GM21423 (cell line): ENCODE measurements at regions not wholly inside any gene's neighbourhood (a gene's known extent, or its start where the extent isn't known, plus 50 kb on each side); places are given as distances from the start of the nearest gene placed in this dataset.
"Not testable (repeated sequence)": the region's sequence is repeated elsewhere in the genome, so short reads cannot be mapped to it uniquely, and the experiment has no call there.

Experiments used
- ATAC-seq: cut with Tn5 transposase; IDR thresholded peaks from one replicate; pipeline ENCODE4 v1.9.1; 2021; ENCODE audit warnings: mild to moderate bottlenecking, moderate library complexity; ENCODE audit not compliant: unreplicated experiment

- ATAC-seq, result no peak
Measured at GRCh38 chr2:136715146-136715545, 50.2 kb upstream of the THSD7B start.

GRCh38 chr2:136714452-136714951 is 50.8 kb upstream of the THSD7B start:
- ATAC-seq, result no peak

DNA sequence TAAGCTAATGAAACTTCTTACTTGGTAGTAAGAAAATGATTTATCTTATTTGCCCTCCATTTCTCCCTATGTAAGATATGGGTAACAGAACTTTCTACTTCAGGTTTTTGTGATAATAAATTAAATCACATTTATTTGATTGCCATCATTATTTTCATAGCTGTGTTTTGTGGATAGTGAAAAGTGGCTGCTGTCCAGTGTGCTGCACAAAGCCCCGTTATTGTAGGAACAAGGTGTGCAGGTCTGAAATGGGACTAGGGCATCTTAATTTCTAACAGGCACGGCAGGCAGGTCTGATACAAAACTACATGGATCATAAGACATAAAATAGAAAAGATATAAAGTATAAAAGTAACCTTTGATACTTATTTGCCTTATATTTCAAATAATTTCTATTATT is 51.6 kb upstream of the THSD7B start:
- ATAC-seq, result no peak

- ATAC-seq, result no peak
Measured at GRCh38 chr2:136705336-136705735, 60.0 kb upstream of the THSD7B start.

- ATAC-seq, result no peak
Measured at GRCh38 chr2:136703214-136703613, 62.1 kb upstream of the THSD7B start.

- ATAC-seq, result no peak
Measured at GRCh38 chr2:136696438-136696837, 68.9 kb upstream of the THSD7B start.

GRCh38 chr2:136693966-136694365 is 71.4 kb upstream of the THSD7B start:
- ATAC-seq, result no peak

GRCh38 chr2:136680079-136680478 is 85.3 kb upstream of the THSD7B start:
- not testable (repeated sequence) for ATAC-seq

DNA sequence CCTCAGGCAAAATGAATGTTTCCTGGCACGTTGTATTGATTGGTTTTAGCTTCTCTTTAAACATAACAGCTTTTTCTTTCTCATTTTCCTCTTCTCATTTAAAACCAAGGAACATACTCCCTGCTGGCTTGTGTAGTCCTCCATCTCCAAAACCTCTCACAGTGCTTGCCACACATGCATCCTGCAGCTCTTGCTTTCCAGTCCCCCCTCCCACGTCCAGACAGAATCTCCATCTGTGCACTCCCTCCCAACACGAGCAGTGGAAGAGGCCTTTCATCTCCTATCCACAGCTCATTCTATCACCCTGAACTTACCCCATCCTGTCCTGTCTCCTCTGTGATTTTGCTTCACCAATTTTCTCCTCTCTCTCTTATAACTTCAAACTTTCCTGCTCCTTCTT is 99.6 kb upstream of the THSD7B start:
- no peak for ATAC-seq

DNA sequence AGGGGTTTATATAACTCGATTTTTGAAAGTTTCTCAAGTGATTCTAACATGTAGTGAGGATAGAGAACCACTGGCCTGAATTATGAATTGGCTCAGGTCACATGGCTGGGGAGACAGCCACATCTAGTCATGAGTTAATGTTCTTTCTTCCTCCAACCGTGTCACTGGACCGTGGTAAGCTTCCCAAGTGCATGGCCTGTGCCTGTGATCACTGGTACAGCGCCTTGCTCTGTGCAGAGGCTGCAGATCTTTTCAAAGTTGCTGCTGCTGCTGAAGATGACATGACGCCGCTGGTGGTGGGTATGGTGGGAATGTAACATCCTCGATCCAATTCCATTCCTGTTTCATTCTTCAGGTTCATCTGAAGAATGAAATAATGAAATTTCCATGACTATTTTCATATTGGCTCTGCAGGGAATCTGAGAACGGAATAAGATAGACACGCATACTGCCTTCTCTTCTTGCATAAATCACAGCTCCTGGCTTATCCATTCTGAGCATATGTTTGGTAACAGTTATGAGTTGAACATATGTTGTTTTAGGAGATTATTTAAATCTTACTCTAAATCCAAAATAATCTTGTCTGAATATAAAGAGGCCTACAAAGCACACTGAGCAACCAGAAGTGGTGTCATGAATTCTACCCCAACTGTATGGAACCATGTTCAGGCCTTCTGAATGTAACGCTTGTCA is 100.5 kb upstream of the THSD7B start:
- no peak for ATAC-seq

GRCh38 chr2:136658201-136658600 is 107.1 kb upstream of the THSD7B start:
- ATAC-seq, result no peak

DNA sequence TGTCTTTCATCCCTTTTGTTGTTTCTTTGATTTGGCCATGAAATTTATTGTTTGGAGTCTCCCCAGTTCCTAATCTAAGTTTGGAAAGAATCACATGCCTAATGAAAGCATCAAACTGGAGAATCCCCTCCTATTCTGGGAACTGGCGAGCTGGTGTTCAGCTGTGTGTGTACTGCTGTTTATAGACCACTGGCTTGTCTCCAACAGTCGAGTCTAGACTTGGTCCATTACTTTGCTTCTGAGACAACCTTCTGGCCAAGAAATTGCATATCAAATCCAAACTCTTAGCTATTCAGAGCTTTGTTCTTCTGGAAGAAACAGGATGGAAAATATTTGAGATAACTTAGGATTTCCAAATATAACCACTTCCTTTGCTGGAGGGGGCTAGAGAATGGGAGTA is 111.5 kb upstream of the THSD7B start:
- ATAC-seq, result no peak

GRCh38 chr2:136651456-136652010 is 113.8 kb upstream of the THSD7B start:
- no peak for ATAC-seq

DNA sequence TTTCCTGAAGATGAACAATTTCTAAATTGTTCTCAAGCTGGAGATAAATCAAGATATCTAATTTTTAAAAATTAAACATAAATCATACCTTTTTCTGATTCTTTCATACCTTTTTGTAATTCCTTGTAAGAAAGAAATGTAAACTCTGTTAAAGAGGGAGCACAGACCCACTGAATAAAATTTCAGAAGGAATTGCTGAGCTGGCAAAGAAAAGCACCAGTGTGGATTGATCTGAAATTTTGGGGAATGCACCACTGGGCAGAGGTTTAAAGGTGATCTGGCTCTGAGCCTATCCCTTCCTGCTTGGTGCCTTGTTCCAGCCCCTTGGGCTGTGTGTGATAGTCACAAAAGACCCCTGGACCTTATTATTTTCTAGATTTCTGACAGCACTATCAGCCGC is 118.3 kb upstream of the THSD7B start:
- ATAC-seq, result no peak

- ATAC-seq, result no peak
Measured at GRCh38 chr2:136645236-136645828, 120.0 kb upstream of the THSD7B start.

DNA sequence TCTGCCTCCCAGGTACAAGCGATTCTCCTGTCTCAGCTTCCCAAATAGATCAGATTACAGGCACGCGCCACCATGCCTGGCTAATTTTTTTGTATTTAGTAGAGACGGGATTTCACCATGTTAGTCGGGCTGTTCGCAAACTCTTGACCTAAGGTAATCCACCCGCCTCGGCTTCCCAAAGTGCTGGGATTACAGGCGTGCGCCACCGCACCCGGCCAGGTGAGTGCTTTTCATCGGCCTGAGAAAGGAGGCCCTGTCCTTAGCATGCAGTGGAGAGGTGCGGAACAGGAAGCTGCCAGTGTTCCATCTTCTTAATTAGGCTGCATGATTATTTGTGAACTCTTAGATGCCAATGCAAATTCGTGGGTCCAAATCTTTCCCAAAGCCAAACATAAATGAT is 125.7 kb upstream of the THSD7B start:
- ATAC-seq, result no peak

DNA sequence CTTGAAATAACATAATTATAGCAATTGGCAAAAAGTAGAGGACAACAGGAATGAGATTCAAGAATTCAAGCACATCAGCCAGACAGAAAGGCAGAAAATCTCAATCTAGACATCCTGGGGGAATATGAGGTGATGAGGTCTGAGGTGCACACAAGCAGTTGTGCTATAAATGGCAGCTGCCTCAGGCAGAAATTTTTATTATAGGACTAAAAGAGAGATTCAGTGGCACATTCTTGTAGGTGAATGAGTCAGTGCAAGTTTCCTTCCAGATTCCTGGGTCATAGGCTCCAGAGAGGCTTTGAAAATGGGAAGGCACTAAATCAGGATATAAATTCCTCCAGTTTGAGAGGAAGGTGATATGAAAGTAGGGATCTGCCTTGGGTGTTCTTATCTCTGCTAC is 127.2 kb upstream of the THSD7B start:
- ATAC-seq, result no peak

DNA sequence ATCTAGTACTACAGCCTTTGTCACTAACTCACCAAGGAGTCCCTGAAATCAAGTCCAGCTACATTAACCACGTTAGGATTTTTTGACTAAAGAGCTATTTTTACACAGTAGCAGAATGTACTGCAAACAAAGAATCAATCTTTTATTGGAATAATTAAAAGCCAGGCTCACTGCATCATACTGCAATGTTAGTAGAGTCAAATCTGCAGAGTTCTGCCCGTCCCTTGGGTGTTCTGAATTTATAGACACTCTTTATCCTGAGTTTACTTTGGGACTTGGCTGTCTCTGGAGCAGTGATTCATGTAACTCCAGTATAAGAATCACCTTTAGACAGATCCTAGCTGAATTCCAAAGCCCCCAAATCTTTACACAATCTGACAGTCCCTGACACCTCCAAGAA is 127.9 kb upstream of the THSD7B start:
- no peak for ATAC-seq

GRCh38 chr2:136628490-136628889 is 136.9 kb upstream of the THSD7B start:
- ATAC-seq, result no peak

DNA sequence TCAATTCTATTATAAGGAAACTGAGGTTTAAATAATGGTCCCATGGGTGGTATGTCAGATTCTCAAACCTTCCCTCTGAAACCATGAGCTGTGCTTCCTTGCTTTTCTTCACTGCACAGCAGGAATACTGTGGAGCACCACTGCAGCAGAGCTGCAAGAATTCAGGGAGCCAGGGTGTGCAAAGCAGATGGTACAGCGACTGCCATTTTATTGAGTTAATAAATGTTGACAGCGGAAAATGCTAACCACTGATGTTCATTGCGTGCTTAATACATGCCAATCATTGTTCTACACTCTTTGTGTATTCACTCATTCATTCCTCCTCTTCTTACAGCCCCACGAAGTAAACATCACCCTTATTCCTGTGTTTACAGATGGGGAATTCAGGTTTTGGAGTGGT is 152.2 kb upstream of the THSD7B start:
- no peak for ATAC-seq

DNA sequence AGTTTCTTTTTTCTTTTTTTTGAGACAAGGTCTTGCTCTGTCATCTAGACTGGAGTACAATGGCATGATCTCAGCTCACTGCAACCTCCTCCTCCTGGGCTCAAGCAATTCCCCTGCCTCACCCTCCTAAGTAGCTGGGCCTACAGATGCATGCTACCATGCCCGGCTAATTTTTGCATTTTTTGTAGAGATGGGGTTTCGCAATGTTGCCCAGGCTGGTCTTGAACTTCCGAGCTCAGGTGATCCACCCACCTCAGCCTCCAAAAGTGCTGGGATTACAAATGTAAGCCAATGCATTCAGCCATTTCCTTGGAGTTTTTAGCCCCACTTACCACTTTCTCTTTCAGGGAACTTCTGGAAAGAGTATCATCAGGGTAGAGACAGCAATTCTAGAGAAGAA is 153.3 kb upstream of the THSD7B start:
- ATAC-seq, result no peak

DNA sequence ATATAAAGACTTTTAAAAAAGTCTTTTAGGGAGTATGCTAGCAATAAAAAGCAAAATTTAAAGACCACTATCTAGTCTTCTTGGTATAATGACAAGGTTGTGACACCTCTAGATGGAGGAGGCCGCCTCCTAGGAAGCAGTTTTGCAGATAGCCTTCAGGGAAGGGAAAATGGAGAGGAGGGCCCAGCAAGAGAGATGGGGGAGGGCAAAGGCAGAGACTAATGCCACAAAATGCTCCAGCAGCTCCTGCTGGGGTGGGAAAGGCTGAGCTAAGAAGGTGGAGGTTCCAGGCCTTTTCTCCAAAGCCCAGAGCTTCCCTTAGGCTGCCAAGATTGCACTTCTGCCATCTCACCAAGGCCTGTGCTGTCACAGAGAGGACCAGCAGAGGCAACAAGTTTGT is 153.9 kb upstream of the THSD7B start:
- ATAC-seq, result no peak
